Immature natural killer cell (primary cell): ENCODE measurements at regions not wholly inside any gene's neighbourhood (a gene's known extent, or its start where the extent isn't known, plus 50 kb on each side); places are given as distances from the start of the nearest gene placed in this dataset.

Experiments
- DNase-seq, 3 donors: peaks; one replicate each; pipeline ENCODE4 v3.0.0; 2022; ENCODE audit warnings: mixed read lengths in 1 of 3
- H3K27ac Mint-ChIP-seq, 6 donors: one replicate each; pipeline ENCODE4 v1.8.0; 2020; ENCODE audit warnings: mixed read lengths in 6 of 6, mild to moderate bottlenecking in 5 of 6, inconsistent platforms in 4 of 6, moderate library complexity in 3 of 6
- H3K27me3 Mint-ChIP-seq, 3 donors: one replicate each; pipeline ENCODE4 v1.8.0; 2020 to 2021; ENCODE audit warnings: low read depth in 3 of 3, mild to moderate bottlenecking in 3 of 3, mixed read lengths in 3 of 3, moderate library complexity in 3 of 3, inconsistent platforms in 1 of 3
- H3K36me3 Mint-ChIP-seq, 3 donors: one replicate each; pipeline ENCODE4 v1.8.0; 2020; ENCODE audit warnings: mixed read lengths in 3 of 3, inconsistent platforms in 2 of 3, mild to moderate bottlenecking in 2 of 3
- H3K4me1 Mint-ChIP-seq, 2 donors: one replicate each; pipeline ENCODE4 v1.8.0; 2020; ENCODE audit warnings: inconsistent platforms in 2 of 2, mild to moderate bottlenecking in 2 of 2, mixed read lengths in 2 of 2, moderate library complexity in 1 of 2
- H3K4me3 Mint-ChIP-seq, 5 donors: one replicate each; pipeline ENCODE4 v1.8.0; 2020; ENCODE audit warnings: mild to moderate bottlenecking in 5 of 5, mixed read lengths in 5 of 5, inconsistent platforms in 3 of 5, moderate library complexity in 3 of 5
- H3K9me3 Mint-ChIP-seq, 6 donors: one replicate each; pipeline ENCODE4 v1.8.0; 2020; ENCODE audit warnings: mild to moderate bottlenecking in 6 of 6, mixed read lengths in 6 of 6, inconsistent platforms in 4 of 6, moderate library complexity in 3 of 6

DNA sequence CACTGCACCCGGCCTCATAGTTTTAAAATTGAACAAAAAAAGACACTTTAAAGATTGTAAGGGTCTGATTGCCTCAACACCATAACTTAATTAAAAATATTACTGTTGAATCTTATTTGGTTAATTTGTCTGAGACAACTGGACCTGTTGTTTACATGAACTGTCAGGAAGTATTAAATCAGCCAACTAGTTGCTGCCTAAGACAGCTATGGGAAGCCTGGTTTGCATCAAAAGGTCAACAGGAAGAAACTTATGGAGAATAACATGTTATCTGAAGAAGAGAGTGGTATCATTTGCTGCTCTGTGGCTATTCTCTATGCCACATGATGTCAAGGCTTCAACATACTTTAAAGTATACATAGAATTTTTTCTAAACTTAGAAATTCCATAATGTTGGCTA, 853.5 kb upstream of the ADAMTS5 start:
- no peak overlapping the region for H3K27ac Mint-ChIP-seq
- H3K4me1 Mint-ChIP-seq, result no peaks in the 10 kb centered on the region
- H3K9me3 Mint-ChIP-seq, result peaks cover 0 to 4% (median 0%) of the 10 kb centered on the region in 6 donors
- H3K36me3 Mint-ChIP-seq, result no peaks in the 10 kb centered on the region
- no peak overlapping the region for H3K4me3 Mint-ChIP-seq
- DNase-seq, result no peak
- H3K27me3 Mint-ChIP-seq, result no peaks in the 10 kb centered on the region

DNA sequence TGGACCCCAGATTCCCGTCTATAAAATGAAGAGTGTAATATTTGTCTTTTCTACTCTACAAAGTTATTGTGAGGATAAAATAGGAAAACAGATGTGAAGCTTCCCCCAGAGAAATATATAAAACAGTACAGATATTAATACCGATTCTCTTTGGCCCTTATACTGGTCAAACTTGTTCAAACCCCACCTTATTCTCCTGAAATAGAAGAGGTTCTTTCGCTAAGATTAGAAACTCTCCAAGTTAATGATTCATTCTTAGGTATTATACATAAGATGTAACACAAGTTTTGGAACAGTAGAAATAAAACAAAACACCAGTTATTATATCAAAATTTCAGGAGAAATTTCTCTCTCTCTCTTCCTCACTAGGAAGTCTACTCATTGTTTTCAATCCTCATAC, 852.4 kb upstream of the ADAMTS5 start:
- no peak overlapping the region for H3K4me3 Mint-ChIP-seq
- H3K27ac Mint-ChIP-seq, result no peak overlapping the region
- H3K4me1 Mint-ChIP-seq, result no peaks in the 10 kb centered on the region
- no peaks in the 10 kb centered on the region for H3K36me3 Mint-ChIP-seq
- H3K9me3 Mint-ChIP-seq, result peaks cover 0 to 4% (median 0%) of the 10 kb centered on the region in 6 donors
- no peak for DNase-seq
- H3K27me3 Mint-ChIP-seq, result no peaks in the 10 kb centered on the region

DNA sequence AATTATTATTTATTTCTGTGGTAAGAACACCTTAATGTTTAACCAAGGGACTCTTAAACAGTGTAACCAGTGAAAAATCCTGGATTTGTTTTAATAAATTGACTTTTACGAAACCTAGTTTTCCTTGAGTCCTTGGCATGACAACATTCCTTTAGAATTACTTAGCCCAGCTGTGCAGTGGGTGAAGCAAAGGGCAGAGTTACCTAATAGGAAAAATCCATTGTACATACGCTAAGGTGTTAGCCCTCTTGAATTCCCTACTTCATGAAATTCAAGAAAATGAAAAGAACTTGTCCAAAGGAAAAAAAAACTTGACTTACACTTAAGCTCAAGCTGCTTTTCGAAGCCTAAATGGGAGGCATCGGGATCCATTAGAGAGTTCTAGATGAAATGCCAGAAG, 852.0 kb upstream of the ADAMTS5 start:
- H3K36me3 Mint-ChIP-seq, result no peaks in the 10 kb centered on the region
- peaks cover 0 to 4% (median 0%) of the 10 kb centered on the region in 6 donors for H3K9me3 Mint-ChIP-seq
- H3K4me3 Mint-ChIP-seq, result no peak overlapping the region

DNA sequence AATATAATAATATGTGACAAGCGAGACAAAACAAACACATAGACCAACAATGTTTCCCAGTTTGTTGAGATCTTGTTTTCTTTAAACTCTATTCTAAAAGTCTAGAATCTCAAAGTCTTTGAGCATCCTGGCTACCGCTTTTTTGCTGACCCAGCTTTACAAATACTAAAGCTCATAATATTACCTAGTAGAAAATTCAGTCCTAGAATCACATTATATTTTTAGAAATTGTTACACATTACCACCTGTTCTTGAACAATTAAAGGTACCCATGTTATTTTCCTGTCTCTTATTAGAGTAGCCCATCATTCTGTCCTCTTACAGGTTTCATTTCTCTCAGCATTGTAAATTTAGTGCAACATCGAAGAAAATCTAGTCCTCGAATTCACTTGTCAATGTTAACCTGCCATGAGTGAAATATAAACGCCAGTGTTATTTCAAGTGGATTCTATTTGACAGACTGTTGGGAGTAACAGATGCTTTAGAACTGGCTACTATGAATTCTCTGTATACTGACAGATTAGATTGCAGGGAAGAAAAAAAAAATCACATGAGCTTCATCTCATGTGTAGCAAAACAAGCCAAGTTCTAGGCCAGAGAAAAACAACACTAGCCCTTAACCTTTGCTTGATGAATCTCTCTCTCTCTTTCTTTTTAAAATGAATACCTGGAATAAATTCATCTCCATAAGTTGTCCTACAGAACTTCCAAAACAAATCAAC, 851.2 kb upstream of the ADAMTS5 start:
- Mint-ChIP-seq H3K4me1 (peaks cover 0 to 1% of the 10 kb centered on the region in 2 donors), H3K9me3 (peaks cover 0 to 4% (median 0%) of the 10 kb centered on the region in 6 donors), H3K27ac (no peak overlapping the region), H3K27me3 (no peaks in the 10 kb centered on the region), H3K4me3 (no peak overlapping the region), H3K36me3 (no peaks in the 10 kb centered on the region)
- no peak for DNase-seq

More for the DNA sequence above, 852.0 kb upstream of the ADAMTS5 start:
- H3K27ac Mint-ChIP-seq, result no peak overlapping the region
- DNase-seq, result no peak
- no peaks in the 10 kb centered on the region for H3K4me1 Mint-ChIP-seq
- no peaks in the 10 kb centered on the region for H3K27me3 Mint-ChIP-seq

DNA sequence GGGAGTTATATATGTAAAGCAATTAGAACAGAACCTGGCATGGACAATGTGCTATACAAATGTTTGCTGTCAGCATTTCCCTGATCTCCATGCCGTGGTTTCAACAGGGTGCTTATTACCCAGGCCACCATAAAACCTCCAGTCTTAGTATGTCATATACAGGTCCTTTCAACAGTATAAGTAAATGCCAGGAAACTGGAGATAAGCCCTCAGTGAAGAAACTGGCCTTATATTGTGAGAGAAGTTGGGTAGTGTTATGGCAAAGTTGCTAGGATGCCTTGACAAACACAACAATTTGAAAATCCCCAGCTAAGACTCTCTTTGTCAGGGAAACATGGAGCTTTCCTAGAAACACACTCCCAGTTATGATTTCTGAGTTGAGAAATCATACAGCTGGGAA, 850.2 kb upstream of the ADAMTS5 start:
- peaks cover 3% of the 10 kb centered on the region in 2 donors for H3K4me1 Mint-ChIP-seq
- H3K4me3 Mint-ChIP-seq, result no peak overlapping the region
- H3K9me3 Mint-ChIP-seq, result peaks cover 0 to 2% (median 0%) of the 10 kb centered on the region in 6 donors
- DNase-seq, result no peak
- H3K36me3 Mint-ChIP-seq, result no peaks in the 10 kb centered on the region
- no peak overlapping the region for H3K27ac Mint-ChIP-seq
- H3K27me3 Mint-ChIP-seq, result no peaks in the 10 kb centered on the region

DNA sequence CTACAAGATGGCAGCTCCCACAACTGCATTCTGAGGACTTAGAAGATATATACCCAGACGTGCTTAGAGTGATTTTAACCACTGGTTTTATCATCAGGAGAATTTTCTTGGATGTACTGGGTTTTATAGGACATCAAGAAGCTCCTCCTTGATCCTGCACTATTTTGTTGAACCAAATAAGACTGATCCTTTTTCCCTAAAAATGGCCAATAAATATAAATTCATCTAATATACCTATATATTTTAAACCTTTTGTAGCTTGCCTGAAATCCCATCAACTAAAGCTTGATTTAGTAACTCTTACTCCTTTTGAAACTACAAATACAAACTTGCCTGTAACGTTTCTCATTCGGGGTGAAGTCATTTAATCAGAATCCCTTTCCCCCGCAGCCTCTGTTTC, 849.4 kb upstream of the ADAMTS5 start:
- no peak overlapping the region for H3K4me3 Mint-ChIP-seq
- no peak for DNase-seq
- H3K27me3 Mint-ChIP-seq, result no peaks in the 10 kb centered on the region
- H3K27ac Mint-ChIP-seq, result no peak overlapping the region
- peaks cover 6 to 9% of the 10 kb centered on the region in 2 donors for H3K4me1 Mint-ChIP-seq
- peaks cover 0 to 2% (median 0%) of the 10 kb centered on the region in 6 donors for H3K9me3 Mint-ChIP-seq
- no peaks in the 10 kb centered on the region for H3K36me3 Mint-ChIP-seq

DNA sequence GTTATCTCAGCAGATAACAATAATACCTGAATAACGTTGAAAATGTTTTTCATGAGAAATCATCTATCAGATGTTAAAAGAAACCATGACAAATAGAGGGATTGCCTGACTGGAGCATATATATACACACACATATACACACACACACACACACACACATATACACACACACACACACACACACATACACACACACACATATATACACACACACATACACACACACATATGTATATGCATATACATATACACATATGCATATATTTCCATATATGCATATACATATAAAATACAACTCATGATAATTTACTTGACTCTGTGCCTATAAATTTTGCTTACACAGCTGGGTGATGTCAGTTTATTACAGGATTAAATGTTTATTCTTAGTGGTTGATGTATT, 847.3 kb upstream of the ADAMTS5 start:
- H3K27ac Mint-ChIP-seq, result no peak overlapping the region

DNA sequence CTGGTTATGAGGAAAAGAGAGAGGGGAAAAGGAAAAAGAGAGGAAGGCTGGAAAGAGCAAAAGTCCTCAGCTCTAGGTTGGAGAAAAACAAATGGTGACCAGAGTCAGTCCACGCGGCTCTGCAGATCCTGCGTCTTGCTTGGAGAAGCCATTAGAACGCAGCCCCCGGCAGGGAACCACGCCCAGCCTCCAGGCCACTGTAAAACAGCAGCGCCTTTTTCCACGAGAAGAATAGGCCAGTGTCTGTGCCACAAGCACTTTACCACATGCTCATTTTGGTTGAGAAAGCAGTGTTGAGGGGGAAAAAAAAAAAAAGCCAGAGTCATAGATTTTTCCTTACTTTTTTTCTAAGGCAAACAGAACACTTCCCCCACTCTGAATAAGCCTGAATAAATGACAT, 846.9 kb upstream of the ADAMTS5 start:
- Mint-ChIP-seq H3K36me3 (no peaks in the 10 kb centered on the region), H3K4me1 (peaks cover 6 to 9% of the 10 kb centered on the region in 2 donors), H3K9me3 (no peaks in the 10 kb centered on the region), H3K27ac (no peak overlapping the region), H3K4me3 (no peak overlapping the region), H3K27me3 (no peaks in the 10 kb centered on the region)
- no peak for DNase-seq

More for the DNA sequence above, 847.3 kb upstream of the ADAMTS5 start:
- no peaks in the 10 kb centered on the region for H3K9me3 Mint-ChIP-seq
- no peak for DNase-seq
- peaks cover 6 to 9% of the 10 kb centered on the region in 2 donors for H3K4me1 Mint-ChIP-seq
- no peaks in the 10 kb centered on the region for H3K27me3 Mint-ChIP-seq
- H3K36me3 Mint-ChIP-seq, result no peaks in the 10 kb centered on the region
- H3K4me3 Mint-ChIP-seq, result no peak overlapping the region

DNA sequence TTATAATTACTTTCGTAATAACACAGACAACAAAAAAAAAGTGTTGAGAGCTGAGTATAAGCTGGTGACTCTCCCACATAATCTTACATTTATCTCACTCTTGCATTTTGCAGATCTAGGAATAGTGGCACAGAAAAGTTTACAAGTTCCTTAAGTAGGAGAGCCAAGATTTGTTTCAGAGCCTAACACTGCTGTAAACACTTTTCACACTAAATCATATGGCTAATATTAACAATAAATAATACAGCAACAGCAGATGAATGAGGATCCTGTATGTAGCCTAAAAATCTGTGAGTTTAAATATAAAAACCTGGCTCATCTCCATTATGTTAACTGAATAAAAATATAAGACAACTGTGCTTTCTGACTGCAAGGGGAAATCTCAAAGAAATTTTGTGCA, 846.5 kb upstream of the ADAMTS5 start:
- Mint-ChIP-seq H3K27me3 (no peaks in the 10 kb centered on the region), H3K27ac (no peak overlapping the region), H3K4me1 (peaks cover 6 to 9% of the 10 kb centered on the region in 2 donors), H3K9me3 (no peaks in the 10 kb centered on the region), H3K36me3 (no peaks in the 10 kb centered on the region), H3K4me3 (no peak overlapping the region)
- no peak for DNase-seq

DNA sequence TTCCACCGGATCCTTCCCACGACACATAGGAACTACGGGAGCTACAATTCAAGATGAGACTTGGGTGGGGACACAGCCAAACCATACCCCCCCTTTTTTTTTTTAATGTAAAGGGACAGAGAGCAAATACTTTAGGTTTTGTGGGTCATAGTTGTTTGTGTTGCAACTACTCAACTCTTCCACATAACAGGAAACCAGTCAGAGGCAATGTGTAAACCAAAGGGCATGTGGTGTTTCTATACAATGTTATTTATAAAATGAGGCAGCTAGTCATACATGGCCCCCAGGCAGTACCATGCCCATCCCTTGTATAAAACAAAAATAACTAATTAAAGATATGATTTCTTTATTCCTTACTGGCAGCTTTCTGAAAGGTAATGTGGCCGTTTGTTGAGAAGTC, 845.4 kb upstream of the ADAMTS5 start:
- DNase-seq, result no peak
- H3K27ac Mint-ChIP-seq, result peak overlapping the region in 1 of 6 donors; percentile 69

DNA sequence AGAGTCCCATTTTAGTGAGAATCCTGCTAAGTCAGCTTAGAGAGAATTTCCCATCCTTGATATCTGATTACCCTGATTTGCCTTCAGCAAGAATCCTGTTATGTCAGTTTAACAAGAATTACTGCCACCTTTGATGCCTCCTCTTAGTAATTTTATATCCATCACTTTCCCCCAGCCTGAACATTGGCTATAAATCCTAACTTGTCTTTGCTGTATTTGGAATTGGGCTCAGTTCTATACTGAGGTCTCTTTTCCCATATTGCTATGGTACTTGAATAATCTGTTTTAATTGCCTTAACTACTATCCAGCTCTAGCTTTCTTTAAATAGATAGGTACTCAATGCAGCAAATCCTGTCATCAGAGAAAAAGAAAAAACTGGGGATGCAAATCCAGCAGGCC, 842.0 kb upstream of the ADAMTS5 start:
- no peak overlapping the region for H3K4me3 Mint-ChIP-seq
- peaks cover 6 to 9% of the 10 kb centered on the region in 2 donors for H3K4me1 Mint-ChIP-seq
- H3K27ac Mint-ChIP-seq, result no peak overlapping the region
- no peaks in the 10 kb centered on the region for H3K27me3 Mint-ChIP-seq
- H3K9me3 Mint-ChIP-seq, result no peaks in the 10 kb centered on the region
- DNase-seq, result no peak
- no peaks in the 10 kb centered on the region for H3K36me3 Mint-ChIP-seq

More for the DNA sequence above, 845.4 kb upstream of the ADAMTS5 start:
- no peaks in the 10 kb centered on the region for H3K9me3 Mint-ChIP-seq
- no peaks in the 10 kb centered on the region for H3K27me3 Mint-ChIP-seq
- H3K4me1 Mint-ChIP-seq, result peaks cover 6 to 9% of the 10 kb centered on the region in 2 donors
- H3K36me3 Mint-ChIP-seq, result no peaks in the 10 kb centered on the region
- peak overlapping the region in 1 of 5 donors; percentile 42 for H3K4me3 Mint-ChIP-seq

DNA sequence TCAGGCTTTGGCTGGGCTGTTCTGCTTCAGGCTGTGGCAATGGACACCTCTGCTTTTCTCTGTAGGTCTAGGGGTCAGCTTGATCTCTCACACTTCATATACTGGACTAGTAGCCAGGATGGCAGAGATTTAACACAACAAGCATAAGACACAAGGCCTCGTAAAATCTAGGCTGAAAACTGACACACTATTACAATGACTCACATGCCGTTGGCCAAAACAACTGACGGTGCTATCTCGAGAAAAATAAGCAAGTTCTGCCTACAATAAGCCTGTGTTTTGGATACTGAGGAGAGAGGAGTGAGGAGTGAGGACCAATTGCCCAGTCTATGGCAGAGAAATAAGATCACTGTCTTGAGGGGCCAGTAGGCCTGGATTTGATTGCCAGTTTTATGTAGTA, 840.7 kb upstream of the ADAMTS5 start:
- Mint-ChIP-seq H3K4me1 (peaks cover 6 to 9% of the 10 kb centered on the region in 2 donors), H3K9me3 (no peaks in the 10 kb centered on the region), H3K4me3 (no peak overlapping the region), H3K27me3 (no peaks in the 10 kb centered on the region), H3K27ac (no peak overlapping the region), H3K36me3 (no peaks in the 10 kb centered on the region)
- DNase-seq, result no peak

DNA sequence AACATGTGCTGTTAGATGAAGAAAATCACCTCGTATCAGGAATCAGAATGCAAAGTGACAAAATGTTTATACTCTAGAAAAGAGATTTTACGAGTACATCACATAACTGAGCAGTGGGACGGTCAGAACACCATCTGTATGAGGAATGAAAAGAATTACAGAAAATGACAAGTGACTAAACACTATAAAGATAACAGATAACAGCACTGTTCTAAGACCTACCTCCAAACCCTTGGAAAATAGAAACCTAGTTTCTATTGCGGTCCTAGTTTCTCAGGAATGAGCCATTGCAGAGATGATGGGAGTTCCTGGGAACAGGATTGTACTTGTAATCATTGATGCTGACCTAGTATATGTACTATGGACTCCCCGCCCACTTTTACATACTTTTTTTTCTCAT, 839.4 kb upstream of the ADAMTS5 start:
- peaks cover 0 to 2% of the 10 kb centered on the region in 2 donors for H3K4me1 Mint-ChIP-seq
- no peaks in the 10 kb centered on the region for H3K36me3 Mint-ChIP-seq
- H3K27me3 Mint-ChIP-seq, result no peaks in the 10 kb centered on the region
- no peak overlapping the region for H3K4me3 Mint-ChIP-seq
- DNase-seq, result no peak
- H3K27ac Mint-ChIP-seq, result no peak overlapping the region
- H3K9me3 Mint-ChIP-seq, result no peaks in the 10 kb centered on the region

DNA sequence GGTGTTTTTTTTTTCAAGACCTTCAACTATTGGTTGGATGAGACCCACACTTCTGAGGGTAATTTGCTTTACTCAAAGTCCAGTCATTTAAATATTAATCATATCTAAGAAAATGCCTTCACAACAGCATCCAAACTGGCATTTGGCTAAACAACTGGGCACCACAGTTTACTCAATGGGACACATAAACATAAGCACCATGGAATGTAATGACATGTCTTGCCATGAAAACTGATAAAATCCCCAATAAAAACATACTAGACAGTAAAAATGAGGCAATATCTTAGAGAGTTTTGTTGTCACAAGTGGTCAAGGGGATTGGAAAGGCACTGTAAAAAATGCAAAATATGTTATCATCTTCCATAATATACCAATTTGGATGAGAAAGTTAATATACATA, 838.8 kb upstream of the ADAMTS5 start:
- no peaks in the 10 kb centered on the region for H3K36me3 Mint-ChIP-seq
- no peak for DNase-seq
- no peaks in the 10 kb centered on the region for H3K27me3 Mint-ChIP-seq
- no peak overlapping the region for H3K27ac Mint-ChIP-seq
- H3K4me3 Mint-ChIP-seq, result no peak overlapping the region
- H3K9me3 Mint-ChIP-seq, result no peaks in the 10 kb centered on the region
- peaks cover 0 to 2% of the 10 kb centered on the region in 2 donors for H3K4me1 Mint-ChIP-seq

DNA sequence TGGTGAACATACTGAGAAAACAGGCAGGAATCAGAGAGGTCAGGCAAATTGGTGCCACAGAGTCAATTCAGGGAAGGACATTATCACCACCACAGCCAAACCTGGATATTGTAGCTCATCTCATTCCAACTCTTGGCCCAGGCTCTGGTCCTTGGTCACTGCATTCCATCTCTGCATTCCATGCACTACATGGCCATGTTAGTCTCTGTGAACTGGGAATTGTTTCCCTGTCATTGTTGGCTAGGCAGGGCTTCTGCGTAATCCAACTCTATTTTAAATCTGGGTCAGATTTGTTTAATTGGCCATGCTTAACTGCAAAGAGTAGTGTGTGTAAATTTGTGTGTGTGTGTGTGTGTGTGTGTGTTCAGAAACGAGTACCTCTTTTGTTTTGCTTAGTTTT, 837.6 kb upstream of the ADAMTS5 start:
- Mint-ChIP-seq H3K27ac (no peak overlapping the region), H3K9me3 (no peaks in the 10 kb centered on the region), H3K27me3 (no peaks in the 10 kb centered on the region), H3K4me3 (no peak overlapping the region), H3K4me1 (peaks cover 0 to 2% of the 10 kb centered on the region in 2 donors), H3K36me3 (no peaks in the 10 kb centered on the region)
- no peak for DNase-seq
